SJCRH30 (cell line): ENCODE measurements at regions not wholly inside any gene's neighbourhood (a gene's known extent, or its start where the extent isn't known, plus 50 kb on each side); places are given as distances from the start of the nearest gene placed in this dataset.
A peak's percentile ranks its signal among the peaks of the same experiment; 100 is the strongest.
"Not testable (repeated sequence)": the region's sequence is repeated elsewhere in the genome, so short reads cannot be mapped to it uniquely, and the experiment has no call there.

Experiments
- DNase-seq, 2 experiments: peaks; one replicate each; pipeline ENCODE4 v3.0.0-alpha.2; 2015 to 2020
- H3K27ac ChIP-seq: fragments of 250-450 bp; sonication (Bioruptor Pico); 2 replicates; pipeline ENCODE4 v1.5.1; 2020; ENCODE audit warnings: mild to moderate bottlenecking, moderate library complexity
- H3K27me3 ChIP-seq: fragments of 250-450 bp; sonication (Bioruptor Pico); 2 replicates; pipeline ENCODE4 v1.5.1; 2020; ENCODE audit warnings: mild to moderate bottlenecking, moderate library complexity
- H3K36me3 ChIP-seq: fragments of 250-450 bp; sonication (Bioruptor Pico); 2 replicates; pipeline ENCODE4 v1.5.1; 2020; ENCODE audit warnings: mild to moderate bottlenecking, moderate library complexity
- H3K4me1 ChIP-seq: fragments of 250-450 bp; sonication (Bioruptor Pico); 2 replicates; pipeline ENCODE4 v1.5.1; 2020; ENCODE audit warnings: mild to moderate bottlenecking, moderate library complexity
- H3K4me3 ChIP-seq: fragments of 250-450 bp; sonication (Bioruptor Pico); 2 replicates; pipeline ENCODE4 v1.5.1; 2020; ENCODE audit warnings: mild to moderate bottlenecking, moderate library complexity
- H3K9me3 ChIP-seq: fragments of 250-450 bp; sonication (Bioruptor Pico); replicated peaks from 2 replicates; pipeline ENCODE4 v1.5.1; 2020; ENCODE audit warnings: mild to moderate bottlenecking, moderate library complexity

GRCh38 chr1:157312082-157312812, 174.1 kb upstream of the ETV3 start:
- no peaks in the 10 kb centered on the region for H3K9me3 ChIP-seq
- no peaks in the 10 kb centered on the region for H3K36me3 ChIP-seq
- DNase-seq: no peak
- H3K27ac ChIP-seq: no peak overlapping the region
- H3K4me3 ChIP-seq: no peak overlapping the region
- no peaks in the 10 kb centered on the region for H3K27me3 ChIP-seq
- H3K4me1 ChIP-seq: no peaks in the 10 kb centered on the region

GRCh38 chr1:157311730-157312081, 173.5 kb upstream of the ETV3 start:
- H3K4me1 ChIP-seq: no peaks in the 10 kb centered on the region
- no peak overlapping the region for H3K27ac ChIP-seq
- H3K9me3 ChIP-seq: no peaks in the 10 kb centered on the region
- DNase-seq: no peak
- H3K36me3 ChIP-seq: no peaks in the 10 kb centered on the region
- H3K4me3 ChIP-seq: no peak overlapping the region
- H3K27me3 ChIP-seq: no peaks in the 10 kb centered on the region

- H3K36me3 ChIP-seq, H3K9me3 ChIP-seq, H3K27ac ChIP-seq, H3K4me3 ChIP-seq, H3K4me1 ChIP-seq, H3K27me3 ChIP-seq: not testable (repeated sequence)
- peak in 1 of 2 experiments; percentile 26 for DNase-seq
These were observed 172.9 kb upstream of the ETV3 start for GRCh38 chr1:157310805-157311729.

- Histone ChIP-seq H3K9me3 (no peaks in the 10 kb centered on the region), H3K27me3 (no peaks in the 10 kb centered on the region), H3K27ac (no peak overlapping the region), H3K4me1 (no peaks in the 10 kb centered on the region), H3K4me3 (no peak overlapping the region), H3K36me3 (no peaks in the 10 kb centered on the region)
- DNase-seq: no peak
These were observed 172.2 kb upstream of the ETV3 start for GRCh38 chr1:157310401-157310800.

- no peak for DNase-seq
- Histone ChIP-seq H3K27ac (no peak overlapping the region), H3K4me3 (no peak overlapping the region), H3K27me3 (no peaks in the 10 kb centered on the region), H3K36me3 (no peaks in the 10 kb centered on the region), H3K9me3 (no peaks in the 10 kb centered on the region), H3K4me1 (no peaks in the 10 kb centered on the region)
These were observed 169.3 kb upstream of the ETV3 start for GRCh38 chr1:157307491-157307890.

GRCh38 chr1:157306896-157307295, 168.7 kb upstream of the ETV3 start:
- Histone ChIP-seq H3K36me3 (no peaks in the 10 kb centered on the region), H3K27me3 (no peaks in the 10 kb centered on the region), H3K4me1 (no peaks in the 10 kb centered on the region), H3K27ac (no peak overlapping the region), H3K4me3 (no peak overlapping the region), H3K9me3 (no peaks in the 10 kb centered on the region)
- no peak for DNase-seq

GRCh38 chr1:157304271-157304670, 166.1 kb upstream of the ETV3 start:
- Histone ChIP-seq H3K27ac (no peak overlapping the region), H3K9me3 (no peaks in the 10 kb centered on the region), H3K4me3 (no peak overlapping the region)

GRCh38 chr1:157302724-157303123, 164.5 kb upstream of the ETV3 start:
- Histone ChIP-seq H3K27me3 (no peaks in the 10 kb centered on the region), H3K9me3 (no peaks in the 10 kb centered on the region), H3K36me3 (no peaks in the 10 kb centered on the region), H3K4me3 (no peak overlapping the region), H3K4me1 (no peaks in the 10 kb centered on the region), H3K27ac (no peak overlapping the region)
- no peak for DNase-seq

More at GRCh38 chr1:157304271-157304670, 166.1 kb upstream of the ETV3 start:
- H3K4me1 ChIP-seq: no peaks in the 10 kb centered on the region
- no peaks in the 10 kb centered on the region for H3K27me3 ChIP-seq
- no peak for DNase-seq
- no peaks in the 10 kb centered on the region for H3K36me3 ChIP-seq

- Histone ChIP-seq H3K27me3 (no peaks in the 10 kb centered on the region), H3K27ac (no peak overlapping the region), H3K4me1 (no peaks in the 10 kb centered on the region), H3K9me3 (no peaks in the 10 kb centered on the region), H3K36me3 (no peaks in the 10 kb centered on the region), H3K4me3 (no peak overlapping the region)
- no peak for DNase-seq
These were observed 164.0 kb upstream of the ETV3 start for GRCh38 chr1:157302199-157302497.

GRCh38 chr1:157301477-157302198, 163.4 kb upstream of the ETV3 start:
- no peaks in the 10 kb centered on the region for H3K9me3 ChIP-seq
- no peaks in the 10 kb centered on the region for H3K27me3 ChIP-seq
- no peaks in the 10 kb centered on the region for H3K36me3 ChIP-seq
- H3K4me1 ChIP-seq: no peaks in the 10 kb centered on the region
- no peak for DNase-seq
- H3K4me3 ChIP-seq: no peak overlapping the region
- H3K27ac ChIP-seq: no peak overlapping the region

- H3K27me3 ChIP-seq, DNase-seq, H3K4me3 ChIP-seq, H3K4me1 ChIP-seq, H3K36me3 ChIP-seq, H3K9me3 ChIP-seq, H3K27ac ChIP-seq: not testable (repeated sequence)
These were observed 156.4 kb upstream of the ETV3 start for GRCh38 chr1:157294387-157295145.

- Histone ChIP-seq H3K36me3 (no peaks in the 10 kb centered on the region), H3K9me3 (no peaks in the 10 kb centered on the region), H3K4me3 (no peak overlapping the region), H3K27me3 (no peaks in the 10 kb centered on the region), H3K4me1 (no peaks in the 10 kb centered on the region), H3K27ac (no peak overlapping the region)
- DNase-seq: no peak
These were observed 154.8 kb upstream of the ETV3 start for GRCh38 chr1:157292809-157293564.

- Histone ChIP-seq H3K36me3 (no peaks in the 10 kb centered on the region), H3K27me3 (no peaks in the 10 kb centered on the region), H3K27ac (no peak overlapping the region), H3K4me3 (no peak overlapping the region), H3K4me1 (no peaks in the 10 kb centered on the region), H3K9me3 (no peaks in the 10 kb centered on the region)
- DNase-seq: no peak
These were observed 154.1 kb upstream of the ETV3 start for GRCh38 chr1:157292302-157292701.

- Histone ChIP-seq H3K4me1 (no peaks in the 10 kb centered on the region), H3K9me3 (no peaks in the 10 kb centered on the region), H3K27ac (no peak overlapping the region), H3K4me3 (no peak overlapping the region), H3K27me3 (no peaks in the 10 kb centered on the region), H3K36me3 (no peaks in the 10 kb centered on the region)
- DNase-seq: no peak
These were observed 152.9 kb upstream of the ETV3 start for GRCh38 chr1:157291083-157291482.
